HG02938 (cell line): ENCODE measurements at regions not wholly inside any gene's neighbourhood (a gene's known extent, or its start where the extent isn't known, plus 50 kb on each side); places are given as distances from the start of the nearest gene placed in this dataset.

Experiments
- ATAC-seq: cut with Tn5 transposase; IDR thresholded peaks from one replicate; pipeline ENCODE4 v1.9.1; 2021; ENCODE audit warnings: mild to moderate bottlenecking, moderate library complexity; ENCODE audit not compliant: unreplicated experiment

DNA sequence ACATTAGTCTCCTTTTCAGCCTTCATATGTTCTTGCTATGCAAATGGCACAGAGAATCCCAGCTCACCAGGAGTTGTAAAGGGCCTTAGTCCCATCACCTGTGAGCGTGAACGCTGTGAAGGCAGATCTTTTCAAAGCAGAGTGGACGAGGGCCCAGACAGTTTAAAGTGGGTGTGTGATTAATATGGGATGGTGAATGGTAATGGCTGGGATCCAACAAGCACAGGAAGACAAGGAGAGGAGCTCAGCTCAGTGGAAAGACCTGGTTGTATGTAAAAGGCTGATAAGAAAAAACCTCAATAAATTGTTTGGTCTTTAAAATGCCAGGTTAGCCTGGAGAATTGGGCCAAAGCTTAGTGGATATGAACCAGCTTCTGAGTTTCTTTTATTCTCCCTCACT is 326.2 kb downstream of the NYAP2 start:
- no peak for ATAC-seq
